SK-MEL-5 (cell line): ENCODE measurements at regions not wholly inside any gene's neighbourhood (a gene's known extent, or its start where the extent isn't known, plus 50 kb on each side); places are given as distances from the start of the nearest gene placed in this dataset.
"Not testable (repeated sequence)": the region's sequence is repeated elsewhere in the genome, so short reads cannot be mapped to it uniquely, and the experiment has no call there.

Experiments used
- DNase-seq: peaks from one replicate; pipeline ENCODE4 v3.0.0-alpha.2; 2016; ENCODE audit warnings: low read depth, low spot score
- in situ Hi-C: cut with HindIII; loops from 2 replicates; pipeline ENCODE4 v1.10.0; 2016; ENCODE audit warnings: low sequenced_read_pairs, high pct_unique_total_duplicates, low pct_unique_long_range_greater_than_20kb

DNA sequence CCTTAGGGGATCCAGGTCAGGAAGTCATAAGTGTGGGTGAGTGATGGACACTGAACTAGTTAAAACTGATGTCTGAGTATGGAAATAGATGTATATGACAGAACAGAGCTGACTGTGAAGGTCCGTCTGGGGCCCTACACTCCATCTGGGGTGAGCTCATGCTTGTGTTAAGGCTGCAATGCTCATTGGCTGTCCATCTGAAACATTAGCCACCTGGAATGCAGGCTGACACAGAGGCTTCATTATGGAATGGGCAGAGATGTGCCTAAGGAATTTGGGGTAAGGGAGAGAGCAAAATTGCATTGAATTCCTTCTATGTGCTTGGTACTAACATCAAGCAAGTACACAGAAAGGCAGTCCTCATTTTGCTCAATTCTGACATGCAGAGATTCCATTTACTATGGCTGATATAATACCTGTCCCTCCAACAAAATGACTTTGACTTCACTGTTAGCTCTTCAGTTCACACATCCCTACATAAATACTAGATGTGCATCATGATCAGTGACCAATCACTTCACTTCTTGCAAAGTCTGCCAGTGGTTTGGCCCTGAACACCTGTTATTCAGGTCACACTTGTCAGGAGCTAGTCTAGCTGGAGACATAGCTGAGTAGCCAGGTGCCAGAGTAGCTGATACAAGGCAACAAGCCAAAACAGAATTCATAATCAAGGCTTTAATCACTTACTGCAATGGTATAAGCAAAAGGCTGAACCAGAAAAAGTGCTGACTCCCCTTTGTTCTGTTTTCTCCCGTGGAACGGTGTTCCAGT lies 128.9 kb upstream of the VWC2 start:
- in situ Hi-C loops, result no loop called here

GRCh38 chr7:49645296-49645695 lies 128.1 kb upstream of the VWC2 start:
- in situ Hi-C loops, result no loop called here

More for the DNA sequence above, 128.9 kb upstream of the VWC2 start:
- no peak for DNase-seq

GRCh38 chr7:49660170-49660783 lies 113.2 kb upstream of the VWC2 start:
- in situ Hi-C loops, result no loop called here
- no peak for DNase-seq

More at GRCh38 chr7:49645296-49645695, 128.1 kb upstream of the VWC2 start:
- DNase-seq, result no peak

DNA sequence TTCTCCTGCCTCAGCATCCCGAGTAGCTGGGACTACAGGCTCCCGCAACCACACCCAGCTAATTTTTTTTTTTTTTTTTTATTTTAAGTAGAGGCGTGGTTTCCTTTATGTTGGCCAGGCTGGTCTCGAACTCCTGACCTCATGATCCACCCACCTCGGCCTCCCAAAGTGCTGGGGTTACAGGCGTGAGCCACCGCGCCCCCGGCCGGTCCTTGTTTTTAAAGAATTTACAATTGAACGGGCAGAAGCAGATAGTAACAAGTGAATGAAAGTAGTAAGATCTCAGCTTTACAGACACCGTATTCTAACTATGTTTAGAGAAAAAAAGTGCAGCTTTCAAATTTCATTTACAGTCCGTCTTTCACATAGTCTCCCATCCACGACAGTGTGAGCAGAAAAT lies 112.5 kb upstream of the VWC2 start:
- in situ Hi-C loops, result no loop called here
- no peak for DNase-seq

- DNase-seq, in situ Hi-C loops: not testable (repeated sequence)
Observed at GRCh38 chr7:49665963-49666362, 107.5 kb upstream of the VWC2 start.

GRCh38 chr7:49666764-49667163 lies 106.7 kb upstream of the VWC2 start:
- in situ Hi-C loops, result no loop called here
- DNase-seq, result no peak

DNA sequence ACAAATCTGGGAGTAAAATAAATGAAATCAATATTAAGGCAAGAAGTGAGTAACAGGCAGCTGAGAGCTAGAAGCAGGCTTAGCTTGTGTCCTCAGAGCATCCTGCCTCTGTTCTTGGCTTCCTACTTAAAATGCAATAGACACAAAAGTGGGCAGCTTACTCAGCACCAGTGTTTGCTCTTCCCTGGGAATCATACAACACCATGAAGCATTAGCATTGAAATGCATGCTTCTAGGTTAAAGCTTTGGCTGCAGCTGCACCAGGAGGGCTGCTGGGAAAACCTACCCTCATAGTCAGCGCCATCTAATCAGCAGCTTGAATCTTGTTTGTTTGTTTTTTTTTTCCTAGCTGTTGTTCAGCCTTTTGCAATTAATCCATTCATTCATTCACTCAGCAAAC lies 104.2 kb upstream of the VWC2 start:
- no peak for DNase-seq
- in situ Hi-C loops, result no loop called here

DNA sequence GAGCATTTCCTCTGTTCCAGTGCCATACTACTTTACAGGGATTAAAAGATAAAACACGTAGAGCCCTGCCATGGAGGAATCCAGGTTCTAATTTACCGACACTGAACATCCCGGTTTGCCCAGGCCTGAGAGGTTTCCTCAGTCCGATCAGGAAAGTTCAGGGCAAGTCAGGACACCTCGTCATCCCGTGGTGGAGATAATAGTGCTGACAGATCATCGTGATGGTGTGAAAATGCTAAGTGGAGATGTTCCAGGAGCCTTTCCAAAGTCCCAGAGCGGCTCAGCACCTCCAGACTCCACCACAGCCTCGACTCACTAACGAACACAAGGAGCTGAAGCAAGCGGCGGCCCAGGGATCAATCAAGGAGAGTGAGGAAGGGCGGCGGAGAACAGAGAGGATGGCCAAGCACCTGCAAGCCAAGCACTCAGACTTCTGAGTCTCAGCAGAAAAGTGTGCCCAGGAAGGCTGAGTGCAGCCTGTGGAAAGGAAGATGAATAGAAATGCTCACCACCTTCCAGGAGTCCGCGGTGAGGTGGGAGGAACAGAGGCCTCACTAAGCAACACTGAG lies 103.7 kb upstream of the VWC2 start:
- in situ Hi-C loops, result no loop called here
- no peak for DNase-seq

- DNase-seq, result no peak
- in situ Hi-C loops, result no loop called here
Observed at GRCh38 chr7:49670991-49671390, 102.4 kb upstream of the VWC2 start.

- no peak for DNase-seq
- in situ Hi-C loops, result no loop called here
Observed at GRCh38 chr7:49692516-49692915, 80.9 kb upstream of the VWC2 start.

- no peak for DNase-seq
- in situ Hi-C loops, result no loop called here
Observed at GRCh38 chr7:49695971-49696370, 77.5 kb upstream of the VWC2 start.

DNA sequence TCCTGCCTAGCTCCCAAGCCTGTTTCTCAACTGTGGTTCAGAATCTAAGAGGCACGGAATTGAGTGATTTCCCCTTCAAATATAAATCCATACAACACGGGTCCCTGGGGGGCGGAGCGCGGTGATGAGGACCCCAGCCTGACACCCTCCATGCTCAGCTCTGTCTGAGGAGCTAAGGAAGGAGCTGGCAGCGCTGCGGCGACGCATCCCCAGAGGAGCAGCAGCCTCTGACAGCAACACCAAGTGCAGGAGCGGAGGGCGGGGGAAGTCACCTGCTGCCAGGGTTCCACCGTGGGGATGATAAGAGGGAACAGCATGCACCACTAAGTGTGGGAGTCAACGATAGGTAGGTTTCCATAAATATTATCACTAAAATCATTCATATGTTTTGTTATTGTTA lies 72.6 kb upstream of the VWC2 start:
- in situ Hi-C loops, result no loop called here
- no peak for DNase-seq

DNA sequence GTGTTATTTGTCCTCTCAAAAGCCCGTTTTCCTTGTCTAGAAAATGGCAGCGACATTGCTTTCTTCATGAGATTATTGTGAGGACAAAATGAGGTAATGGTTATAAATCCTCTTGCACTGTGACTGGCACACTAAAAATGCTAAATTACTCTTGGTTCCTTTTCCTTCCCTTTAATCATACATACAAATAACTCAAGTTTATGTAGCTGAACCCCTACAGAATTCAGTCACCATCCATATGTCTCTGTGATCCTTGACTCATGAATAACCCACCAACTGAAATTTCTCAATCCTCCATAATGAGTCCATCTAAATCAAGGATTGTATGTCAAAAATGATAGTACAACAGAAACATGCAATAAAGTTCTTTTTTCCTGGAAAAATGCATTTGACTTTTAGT lies 71.3 kb upstream of the VWC2 start:
- no peak for DNase-seq
- in situ Hi-C loops, result no loop called here

- no peak for DNase-seq
- in situ Hi-C loops, result no loop called here
Observed at GRCh38 chr7:49703337-49703736, 70.1 kb upstream of the VWC2 start.

DNA sequence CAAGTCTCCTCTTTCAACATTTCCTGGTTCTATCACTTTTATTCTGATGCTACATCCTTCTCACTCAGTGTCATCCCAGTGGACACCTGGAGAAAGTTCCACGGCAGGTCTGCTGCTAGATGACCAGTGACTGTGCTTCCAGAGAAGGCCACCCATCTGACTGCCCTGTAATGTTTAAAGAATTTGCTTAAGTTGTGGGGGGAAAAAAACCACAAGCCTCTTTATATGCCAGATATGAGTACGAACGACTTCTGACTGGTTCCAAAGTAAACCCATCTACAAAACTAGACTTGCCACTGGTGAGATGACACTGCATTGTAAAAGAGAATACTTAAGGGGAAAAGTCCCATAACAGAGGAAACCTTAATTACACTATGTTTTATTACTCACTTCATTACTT lies 69.6 kb upstream of the VWC2 start:
- in situ Hi-C loops, result no loop called here
- DNase-seq, result no peak

DNA sequence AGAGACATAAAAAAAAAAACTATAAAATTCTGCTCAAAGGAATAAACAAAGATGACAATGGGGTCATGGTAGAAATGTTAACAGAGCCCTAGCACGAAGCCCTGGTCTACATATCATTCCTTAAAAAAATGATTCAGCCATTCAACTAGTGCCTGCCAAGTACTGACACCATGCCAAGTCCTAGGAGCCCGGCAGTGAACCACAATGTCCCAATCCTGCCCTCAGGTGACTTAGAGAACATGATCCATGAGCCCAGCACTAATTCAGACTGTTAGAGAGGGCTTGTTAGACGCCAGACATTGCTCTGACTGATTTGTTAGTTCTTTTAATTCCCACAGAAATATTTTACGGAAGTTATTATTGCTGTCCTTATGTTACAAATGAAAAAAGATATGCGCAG lies 67.3 kb upstream of the VWC2 start:
- no peak for DNase-seq
- in situ Hi-C loops, result no loop called here

- no peak for DNase-seq
- in situ Hi-C loops, result no loop called here
Observed at GRCh38 chr7:49707891-49708290, 65.5 kb upstream of the VWC2 start.

DNA sequence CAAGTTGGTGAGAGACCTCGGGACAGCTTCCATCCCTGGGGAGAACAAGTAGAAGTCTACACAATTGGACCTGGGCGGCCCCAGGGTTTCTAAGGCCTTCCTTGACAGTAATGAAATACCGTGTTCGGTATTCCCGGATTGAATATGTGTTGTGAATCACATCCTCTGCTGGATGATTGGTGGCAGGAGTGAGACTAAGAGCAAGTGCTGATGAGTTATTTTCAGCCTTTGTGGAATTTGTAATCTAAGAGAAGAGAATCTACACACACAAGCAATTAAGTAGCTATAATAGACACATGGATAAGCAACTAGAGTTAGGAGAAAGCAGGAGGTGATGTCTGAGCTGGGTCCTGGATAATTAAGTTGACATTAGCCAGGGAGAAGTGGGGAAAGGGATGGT lies 64.8 kb upstream of the VWC2 start:
- in situ Hi-C loops, result no loop called here
- no peak for DNase-seq

- in situ Hi-C loops, result not testable (repeated sequence)
Observed at GRCh38 chr7:49711072-49711723, 62.2 kb upstream of the VWC2 start.

More at GRCh38 chr7:49711072-49711723, 62.2 kb upstream of the VWC2 start:
- DNase-seq, result not testable (repeated sequence)
